ENCODE measurements at regions not wholly inside any gene's neighbourhood (a gene's known extent, or its start where the extent isn't known, plus 50 kb on each side); places are given as distances from the start of the nearest gene placed in this dataset.

GRCh38 chr1:88104236-88104635, 579.8 kb upstream of the PKN2 start:
- DNase-seq, result no peak

GRCh38 chr1:88104886-88105285, 579.2 kb upstream of the PKN2 start:
- no peaks in the 10 kb centered on the region for H3K27me3 ChIP-seq (replicated peaks; ENCODE audit: insufficient read depth, low read length)
- H3F3A ChIP-seq (ENCODE audit: insufficient read depth, low read length), result no peaks in the 10 kb centered on the region
- H3K4me1 ChIP-seq (ENCODE audit: low read length), result no peaks in the 10 kb centered on the region
- no peak overlapping the region for H2AFZ ChIP-seq (ENCODE audit: low read length)
- no peak overlapping the region for H3K4me3 ChIP-seq (ENCODE audit: low read length)
- no peaks in the 10 kb centered on the region for H3K9me2 ChIP-seq (replicated peaks; ENCODE audit: insufficient read depth, low read length)
- no peak overlapping the region for H3K9ac ChIP-seq (ENCODE audit: low read length)
- H3K9me3 ChIP-seq (replicated peaks; ENCODE audit: insufficient read depth, low read length), result no peaks in the 10 kb centered on the region
- TF ChIP-seq EZH2 (optimal IDR thresholded peaks at IDR 0.05; ENCODE audit: low read depth, low read length), result no peak
- no peak for TF ChIP-seq EZH2phosphoT487 (IDR thresholded peaks at IDR 0.05; ENCODE audit: low read length)
- no peak for TF ChIP-seq CTCF (IDR thresholded peaks at IDR 0.05; ENCODE audit: low read length)
- no peaks in the 10 kb centered on the region for H3K79me2 ChIP-seq (ENCODE audit: low read length)
- H3K4me2 ChIP-seq (ENCODE audit: low read depth, low read length), result no peak overlapping the region
- H3K36me3 ChIP-seq (replicated peaks; ENCODE audit: insufficient read depth, low read length), result no peaks in the 10 kb centered on the region
- H4K20me1 ChIP-seq (ENCODE audit: insufficient read depth, low read length), result no peaks in the 10 kb centered on the region
- H3K27ac ChIP-seq (ENCODE audit: low read length), result no peak overlapping the region
- no peak for DNase-seq

More at GRCh38 chr1:88104236-88104635, 579.8 kb upstream of the PKN2 start:
- H3K27me3 ChIP-seq (replicated peaks; ENCODE audit: insufficient read depth, low read length), result no peaks in the 10 kb centered on the region
- no peaks in the 10 kb centered on the region for H3K79me2 ChIP-seq (ENCODE audit: low read length)
- H3K4me2 ChIP-seq (ENCODE audit: low read depth, low read length), result no peak overlapping the region
- no peak overlapping the region for H3K27ac ChIP-seq (ENCODE audit: low read length)
- no peaks in the 10 kb centered on the region for H3K4me1 ChIP-seq (ENCODE audit: low read length)
- no peak overlapping the region for H3K9ac ChIP-seq (ENCODE audit: low read length)
- no peaks in the 10 kb centered on the region for H3K9me2 ChIP-seq (replicated peaks; ENCODE audit: insufficient read depth, low read length)
- H3K36me3 ChIP-seq (replicated peaks; ENCODE audit: insufficient read depth, low read length), result no peaks in the 10 kb centered on the region
- H4K20me1 ChIP-seq (ENCODE audit: insufficient read depth, low read length), result no peaks in the 10 kb centered on the region
- H2AFZ ChIP-seq (ENCODE audit: low read length), result no peak overlapping the region
- no peak for TF ChIP-seq EZH2phosphoT487 (IDR thresholded peaks at IDR 0.05; ENCODE audit: low read length)
- no peak for TF ChIP-seq CTCF (IDR thresholded peaks at IDR 0.05; ENCODE audit: low read length)
- TF ChIP-seq EZH2 (optimal IDR thresholded peaks at IDR 0.05; ENCODE audit: low read depth, low read length), result no peak
- H3K9me3 ChIP-seq (replicated peaks; ENCODE audit: insufficient read depth, low read length), result no peaks in the 10 kb centered on the region
- H3K4me3 ChIP-seq (ENCODE audit: low read length), result no peak overlapping the region
- no peaks in the 10 kb centered on the region for H3F3A ChIP-seq (ENCODE audit: insufficient read depth, low read length)

- Histone ChIP-seq H3K79me2 (ENCODE audit: low read length) (no peaks in the 10 kb centered on the region), H3K9me3 (replicated peaks; ENCODE audit: insufficient read depth, low read length) (no peaks in the 10 kb centered on the region), H3F3A (ENCODE audit: insufficient read depth, low read length) (no peaks in the 10 kb centered on the region), H3K9me2 (replicated peaks; ENCODE audit: insufficient read depth, low read length) (no peaks in the 10 kb centered on the region), H3K4me3 (ENCODE audit: low read length) (no peak overlapping the region), H3K9ac (ENCODE audit: low read length) (no peak overlapping the region), H3K36me3 (replicated peaks; ENCODE audit: insufficient read depth, low read length) (no peaks in the 10 kb centered on the region), H4K20me1 (ENCODE audit: insufficient read depth, low read length) (no peaks in the 10 kb centered on the region), H2AFZ (ENCODE audit: low read length) (no peak overlapping the region), H3K4me1 (ENCODE audit: low read length) (no peaks in the 10 kb centered on the region), H3K4me2 (ENCODE audit: low read depth, low read length) (no peak overlapping the region), H3K27me3 (replicated peaks; ENCODE audit: insufficient read depth, low read length) (no peaks in the 10 kb centered on the region), H3K27ac (ENCODE audit: low read length) (no peak overlapping the region)
- DNase-seq, result no peak
- TF ChIP-seq EZH2phosphoT487 (IDR thresholded peaks at IDR 0.05; ENCODE audit: low read length), result no peak
- TF ChIP-seq EZH2 (optimal IDR thresholded peaks at IDR 0.05; ENCODE audit: low read depth, low read length), result no peak
- no peak for TF ChIP-seq CTCF (IDR thresholded peaks at IDR 0.05; ENCODE audit: low read length)
Observed at GRCh38 chr1:88111816-88112215, 572.3 kb upstream of the PKN2 start.
